WTC11 (cell line): ENCODE measurements at regions not wholly inside any gene's neighbourhood (a gene's known extent, or its start where the extent isn't known, plus 50 kb on each side); places are given as distances from the start of the nearest gene placed in this dataset.

ENCODE experiments used
- ATAC-seq: fragments of 200-7000 bp; cut with Tn5 transposase; 2 replicates; pipeline ENCODE4 v1.10.0; 2021; ENCODE audit warnings: mild to moderate bottlenecking, moderate library complexity
- CTCF ChIA-PET: fragments of 300-600 bp; sonication (Branson Sonifier 250); formaldehyde crosslinking; loops from one replicate; lab custom pipeline; 2021; ENCODE audit warnings: antibody characterized with exemption; lab: Charles Lee
- POLR2A ChIA-PET: fragments of 350-600 bp; sonication (Branson Sonifier 250); formaldehyde crosslinking; loops from one replicate; lab custom pipeline; 2021; ENCODE audit warnings: antibody characterized with exemption; lab: Charles Lee
- DNase-seq: peaks from one replicate; pipeline ENCODE4 v3.0.0; 2021; ENCODE audit warnings: low spot score
- H3K27ac Mint-ChIP-seq: 2 replicates; pipeline ENCODE4 v1.8.0; 2021; ENCODE audit warnings: mixed read lengths
- H3K27me3 Mint-ChIP-seq: 2 replicates; pipeline ENCODE4 v1.8.0; 2021; ENCODE audit warnings: low read depth, mild to moderate bottlenecking, moderate library complexity, mixed read lengths
- H3K36me3 Mint-ChIP-seq: 2 replicates; pipeline ENCODE4 v1.8.0; 2021; ENCODE audit warnings: mixed read lengths
- H3K4me1 Mint-ChIP-seq: 2 replicates; pipeline ENCODE4 v1.8.0; 2022; ENCODE audit warnings: mixed read lengths
- H3K4me3 Mint-ChIP-seq: 2 replicates; pipeline ENCODE4 v1.8.0; 2021; ENCODE audit warnings: mild to moderate bottlenecking, moderate library complexity, mixed read lengths
- H3K9me3 Mint-ChIP-seq: 2 replicates; pipeline ENCODE4 v1.8.0; 2021; ENCODE audit warnings: mixed read lengths
- ARID4B ChIP-seq: sonication (generic); formaldehyde crosslinking; IDR thresholded peaks from 2 replicates; pipeline ENCODE4 v1.8.0; 2023; ENCODE audit warnings: missing genetic modification reagents, mild to moderate bottlenecking, borderline replicate concordance
- CBFB ChIP-seq: sonication (generic); formaldehyde crosslinking; IDR thresholded peaks from 2 replicates; pipeline ENCODE4 v1.8.1; 2022; ENCODE audit warnings: mild to moderate bottlenecking, low read depth, missing genetic modification reagents
- EMX1 ChIP-seq: fragments of 250-450 bp; sonication (Bioruptor Pico); IDR thresholded peaks from 2 replicates; pipeline ENCODE4 v1.8.0; 2021; ENCODE audit warnings: mild to moderate bottlenecking
- ESRRA ChIP-seq: sonication (generic); formaldehyde crosslinking; IDR thresholded peaks from 2 replicates; pipeline ENCODE4 v1.8.1; 2022; ENCODE audit warnings: mild to moderate bottlenecking, missing genetic modification reagents, borderline replicate concordance
- FOXP4 ChIP-seq: sonication (generic); formaldehyde crosslinking; IDR thresholded peaks from 2 replicates; pipeline ENCODE4 v1.8.0; 2022; ENCODE audit warnings: mild to moderate bottlenecking, missing genetic modification reagents
- JUN ChIP-seq: sonication (generic); formaldehyde crosslinking; IDR thresholded peaks from 2 replicates; pipeline ENCODE4 v1.8.0; 2023; ENCODE audit warnings: mild to moderate bottlenecking, missing genetic modification reagents
- MLX ChIP-seq: sonication (generic); formaldehyde crosslinking; IDR thresholded peaks from 2 replicates; pipeline ENCODE4 v1.8.1; 2023; ENCODE audit warnings: mild to moderate bottlenecking, missing genetic modification reagents, moderate library complexity
- MXD4 ChIP-seq: fragments of 250-450 bp; sonication (Bioruptor Pico); IDR thresholded peaks from 2 replicates; pipeline ENCODE4 v1.8.0; 2021; ENCODE audit warnings: mild to moderate bottlenecking, moderate library complexity, borderline replicate concordance
- ZNF317 ChIP-seq: sonication (generic); formaldehyde crosslinking; IDR thresholded peaks from 2 replicates; pipeline ENCODE4 v1.8.1; 2023; ENCODE audit warnings: low read depth, mild to moderate bottlenecking, moderate library complexity, missing genetic modification reagents, borderline replicate concordance
- TF ChIP-seq, protein P1 (sequence below): fragments of 250-450 bp; sonication (Bioruptor Pico); IDR thresholded peaks from 2 replicates; pipeline ENCODE4 v1.9.0; 2021; ENCODE audit warnings: mild to moderate bottlenecking, borderline replicate concordance
- TF ChIP-seq, protein P2 (sequence below): sonication (generic); formaldehyde crosslinking; IDR thresholded peaks from 2 replicates; pipeline ENCODE4 v1.8.0; 2022; ENCODE audit warnings: mild to moderate bottlenecking, missing genetic modification reagents
- TF ChIP-seq, protein P3 (sequence below): sonication (generic); formaldehyde crosslinking; IDR thresholded peaks from 2 replicates; pipeline ENCODE4 v1.8.1; 2023; ENCODE audit warnings: mild to moderate bottlenecking, missing genetic modification reagents
- TF ChIP-seq, protein P4 (sequence below): sonication (generic); formaldehyde crosslinking; IDR thresholded peaks from 2 replicates; pipeline ENCODE4 v1.8.0; 2023; ENCODE audit warnings: mild to moderate bottlenecking, missing genetic modification reagents
- TF ChIP-seq, protein P5 (sequence below): sonication (generic); formaldehyde crosslinking; IDR thresholded peaks from 2 replicates; pipeline ENCODE4 v1.8.0; 2022; ENCODE audit warnings: mild to moderate bottlenecking, missing genetic modification reagents

DNA sequence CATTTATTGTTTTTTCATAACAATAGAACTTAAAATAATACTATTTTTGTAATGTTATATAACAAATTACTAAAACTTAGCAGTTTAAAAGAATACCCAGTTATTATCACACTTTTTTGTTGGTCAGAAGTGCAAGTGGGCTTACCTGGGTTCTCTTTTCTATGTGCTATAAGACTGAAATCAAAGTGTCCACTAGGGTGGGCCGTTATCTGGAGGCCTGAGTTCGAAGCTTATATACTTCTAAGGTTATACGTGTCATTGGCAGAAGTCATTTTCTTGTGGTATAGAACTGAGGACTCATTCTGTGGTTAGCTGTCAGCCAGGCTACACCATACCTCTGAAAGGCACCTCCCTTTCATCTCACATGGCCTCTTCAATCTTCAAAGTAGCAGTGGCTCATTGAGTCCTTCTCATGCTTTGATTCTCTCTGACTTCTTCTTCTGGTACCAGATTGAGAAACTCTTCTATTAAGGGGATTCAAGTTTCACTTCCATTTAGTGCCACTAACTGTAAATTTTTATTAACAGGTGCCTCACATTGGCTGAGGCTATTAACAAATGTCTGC, 414.3 kb downstream of the AMY1C start (continued):
- TF ChIP-seq, protein P1, sequence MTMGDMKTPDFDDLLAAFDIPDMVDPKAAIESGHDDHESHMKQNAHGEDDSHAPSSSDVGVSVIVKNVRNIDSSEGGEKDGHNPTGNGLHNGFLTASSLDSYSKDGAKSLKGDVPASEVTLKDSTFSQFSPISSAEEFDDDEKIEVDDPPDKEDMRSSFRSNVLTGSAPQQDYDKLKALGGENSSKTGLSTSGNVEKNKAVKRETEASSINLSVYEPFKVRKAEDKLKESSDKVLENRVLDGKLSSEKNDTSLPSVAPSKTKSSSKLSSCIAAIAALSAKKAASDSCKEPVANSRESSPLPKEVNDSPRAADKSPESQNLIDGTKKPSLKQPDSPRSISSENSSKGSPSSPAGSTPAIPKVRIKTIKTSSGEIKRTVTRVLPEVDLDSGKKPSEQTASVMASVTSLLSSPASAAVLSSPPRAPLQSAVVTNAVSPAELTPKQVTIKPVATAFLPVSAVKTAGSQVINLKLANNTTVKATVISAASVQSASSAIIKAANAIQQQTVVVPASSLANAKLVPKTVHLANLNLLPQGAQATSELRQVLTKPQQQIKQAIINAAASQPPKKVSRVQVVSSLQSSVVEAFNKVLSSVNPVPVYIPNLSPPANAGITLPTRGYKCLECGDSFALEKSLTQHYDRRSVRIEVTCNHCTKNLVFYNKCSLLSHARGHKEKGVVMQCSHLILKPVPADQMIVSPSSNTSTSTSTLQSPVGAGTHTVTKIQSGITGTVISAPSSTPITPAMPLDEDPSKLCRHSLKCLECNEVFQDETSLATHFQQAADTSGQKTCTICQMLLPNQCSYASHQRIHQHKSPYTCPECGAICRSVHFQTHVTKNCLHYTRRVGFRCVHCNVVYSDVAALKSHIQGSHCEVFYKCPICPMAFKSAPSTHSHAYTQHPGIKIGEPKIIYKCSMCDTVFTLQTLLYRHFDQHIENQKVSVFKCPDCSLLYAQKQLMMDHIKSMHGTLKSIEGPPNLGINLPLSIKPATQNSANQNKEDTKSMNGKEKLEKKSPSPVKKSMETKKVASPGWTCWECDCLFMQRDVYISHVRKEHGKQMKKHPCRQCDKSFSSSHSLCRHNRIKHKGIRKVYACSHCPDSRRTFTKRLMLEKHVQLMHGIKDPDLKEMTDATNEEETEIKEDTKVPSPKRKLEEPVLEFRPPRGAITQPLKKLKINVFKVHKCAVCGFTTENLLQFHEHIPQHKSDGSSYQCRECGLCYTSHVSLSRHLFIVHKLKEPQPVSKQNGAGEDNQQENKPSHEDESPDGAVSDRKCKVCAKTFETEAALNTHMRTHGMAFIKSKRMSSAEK, result no peak
- TF ChIP-seq EMX1 (CRISPR knock-in tag) (no peak), FOXP4 (CRISPR knock-in tag) (no peak), MLX (CRISPR knock-in tag) (no peak)
- TF ChIP-seq, protein P2, sequence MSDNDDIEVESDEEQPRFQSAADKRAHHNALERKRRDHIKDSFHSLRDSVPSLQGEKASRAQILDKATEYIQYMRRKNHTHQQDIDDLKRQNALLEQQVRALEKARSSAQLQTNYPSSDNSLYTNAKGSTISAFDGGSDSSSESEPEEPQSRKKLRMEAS (CRISPR knock-in tag), result no peak
- TF ChIP-seq, protein P3, sequence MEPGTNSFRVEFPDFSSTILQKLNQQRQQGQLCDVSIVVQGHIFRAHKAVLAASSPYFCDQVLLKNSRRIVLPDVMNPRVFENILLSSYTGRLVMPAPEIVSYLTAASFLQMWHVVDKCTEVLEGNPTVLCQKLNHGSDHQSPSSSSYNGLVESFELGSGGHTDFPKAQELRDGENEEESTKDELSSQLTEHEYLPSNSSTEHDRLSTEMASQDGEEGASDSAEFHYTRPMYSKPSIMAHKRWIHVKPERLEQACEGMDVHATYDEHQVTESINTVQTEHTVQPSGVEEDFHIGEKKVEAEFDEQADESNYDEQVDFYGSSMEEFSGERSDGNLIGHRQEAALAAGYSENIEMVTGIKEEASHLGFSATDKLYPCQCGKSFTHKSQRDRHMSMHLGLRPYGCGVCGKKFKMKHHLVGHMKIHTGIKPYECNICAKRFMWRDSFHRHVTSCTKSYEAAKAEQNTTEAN (CRISPR knock-in tag), result no peak
- TF ChIP-seq, protein P4, sequence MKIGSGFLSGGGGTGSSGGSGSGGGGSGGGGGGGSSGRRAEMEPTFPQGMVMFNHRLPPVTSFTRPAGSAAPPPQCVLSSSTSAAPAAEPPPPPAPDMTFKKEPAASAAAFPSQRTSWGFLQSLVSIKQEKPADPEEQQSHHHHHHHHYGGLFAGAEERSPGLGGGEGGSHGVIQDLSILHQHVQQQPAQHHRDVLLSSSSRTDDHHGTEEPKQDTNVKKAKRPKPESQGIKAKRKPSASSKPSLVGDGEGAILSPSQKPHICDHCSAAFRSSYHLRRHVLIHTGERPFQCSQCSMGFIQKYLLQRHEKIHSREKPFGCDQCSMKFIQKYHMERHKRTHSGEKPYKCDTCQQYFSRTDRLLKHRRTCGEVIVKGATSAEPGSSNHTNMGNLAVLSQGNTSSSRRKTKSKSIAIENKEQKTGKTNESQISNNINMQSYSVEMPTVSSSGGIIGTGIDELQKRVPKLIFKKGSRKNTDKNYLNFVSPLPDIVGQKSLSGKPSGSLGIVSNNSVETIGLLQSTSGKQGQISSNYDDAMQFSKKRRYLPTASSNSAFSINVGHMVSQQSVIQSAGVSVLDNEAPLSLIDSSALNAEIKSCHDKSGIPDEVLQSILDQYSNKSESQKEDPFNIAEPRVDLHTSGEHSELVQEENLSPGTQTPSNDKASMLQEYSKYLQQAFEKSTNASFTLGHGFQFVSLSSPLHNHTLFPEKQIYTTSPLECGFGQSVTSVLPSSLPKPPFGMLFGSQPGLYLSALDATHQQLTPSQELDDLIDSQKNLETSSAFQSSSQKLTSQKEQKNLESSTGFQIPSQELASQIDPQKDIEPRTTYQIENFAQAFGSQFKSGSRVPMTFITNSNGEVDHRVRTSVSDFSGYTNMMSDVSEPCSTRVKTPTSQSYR, result no peak

DNA sequence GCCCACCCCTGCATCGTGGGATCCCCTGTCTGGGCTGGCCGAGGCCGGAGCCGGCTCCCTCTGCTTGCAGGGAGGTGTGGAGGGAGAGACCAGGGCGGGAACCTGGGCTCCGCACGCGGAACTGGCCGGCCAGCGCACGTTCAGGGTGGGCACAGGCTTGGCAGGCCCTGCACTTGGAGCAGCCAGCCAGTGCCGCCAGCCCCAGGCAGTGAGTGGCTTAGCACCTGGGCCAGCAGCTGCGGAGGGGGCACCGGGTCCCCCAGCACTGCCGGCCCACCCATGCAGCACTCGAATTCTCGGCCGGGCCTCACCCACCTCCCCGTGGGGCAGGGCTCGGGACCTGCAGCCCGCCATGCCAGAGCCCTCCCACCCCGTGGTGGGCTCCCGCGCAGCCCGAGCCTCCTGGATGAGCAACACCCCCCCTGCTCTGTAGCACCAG, 422.6 kb downstream of the AMY1C start:
- ATAC-seq (no peak), DNase-seq (no peak)
- peaks cover 21% of the 10 kb centered on the region for H3K36me3 Mint-ChIP-seq
- H3K9me3 Mint-ChIP-seq, result peaks cover 30% of the 10 kb centered on the region
- no peak overlapping the region for H3K4me3 Mint-ChIP-seq
- no peaks in the 10 kb centered on the region for H3K27me3 Mint-ChIP-seq
- H3K4me1 Mint-ChIP-seq, result no peaks in the 10 kb centered on the region; the same call in 1 of the 2 replicates
- ChIA-PET POLR2A (no interaction called here), CTCF (no interaction called here)
- H3K27ac Mint-ChIP-seq, result no peak overlapping the region
- TF ChIP-seq ZNF317 (CRISPR knock-in tag) (no peak), ARID4B (CRISPR knock-in tag) (no peak), ESRRA (no peak), MXD4 (no peak), JUN (CRISPR knock-in tag) (no peak), CBFB (no peak)
- TF ChIP-seq, protein P5, sequence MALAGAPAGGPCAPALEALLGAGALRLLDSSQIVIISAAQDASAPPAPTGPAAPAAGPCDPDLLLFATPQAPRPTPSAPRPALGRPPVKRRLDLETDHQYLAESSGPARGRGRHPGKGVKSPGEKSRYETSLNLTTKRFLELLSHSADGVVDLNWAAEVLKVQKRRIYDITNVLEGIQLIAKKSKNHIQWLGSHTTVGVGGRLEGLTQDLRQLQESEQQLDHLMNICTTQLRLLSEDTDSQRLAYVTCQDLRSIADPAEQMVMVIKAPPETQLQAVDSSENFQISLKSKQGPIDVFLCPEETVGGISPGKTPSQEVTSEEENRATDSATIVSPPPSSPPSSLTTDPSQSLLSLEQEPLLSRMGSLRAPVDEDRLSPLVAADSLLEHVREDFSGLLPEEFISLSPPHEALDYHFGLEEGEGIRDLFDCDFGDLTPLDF (CRISPR knock-in tag), result no peak
- TF ChIP-seq, protein P4, result no peak
